ENCODE measurements at regions not wholly inside any gene's neighbourhood (a gene's known extent, or its start where the extent isn't known, plus 50 kb on each side); places are given as distances from the start of the nearest gene placed in this dataset.
A peak's percentile ranks its signal among the peaks of the same experiment; 100 is the strongest.

DNA sequence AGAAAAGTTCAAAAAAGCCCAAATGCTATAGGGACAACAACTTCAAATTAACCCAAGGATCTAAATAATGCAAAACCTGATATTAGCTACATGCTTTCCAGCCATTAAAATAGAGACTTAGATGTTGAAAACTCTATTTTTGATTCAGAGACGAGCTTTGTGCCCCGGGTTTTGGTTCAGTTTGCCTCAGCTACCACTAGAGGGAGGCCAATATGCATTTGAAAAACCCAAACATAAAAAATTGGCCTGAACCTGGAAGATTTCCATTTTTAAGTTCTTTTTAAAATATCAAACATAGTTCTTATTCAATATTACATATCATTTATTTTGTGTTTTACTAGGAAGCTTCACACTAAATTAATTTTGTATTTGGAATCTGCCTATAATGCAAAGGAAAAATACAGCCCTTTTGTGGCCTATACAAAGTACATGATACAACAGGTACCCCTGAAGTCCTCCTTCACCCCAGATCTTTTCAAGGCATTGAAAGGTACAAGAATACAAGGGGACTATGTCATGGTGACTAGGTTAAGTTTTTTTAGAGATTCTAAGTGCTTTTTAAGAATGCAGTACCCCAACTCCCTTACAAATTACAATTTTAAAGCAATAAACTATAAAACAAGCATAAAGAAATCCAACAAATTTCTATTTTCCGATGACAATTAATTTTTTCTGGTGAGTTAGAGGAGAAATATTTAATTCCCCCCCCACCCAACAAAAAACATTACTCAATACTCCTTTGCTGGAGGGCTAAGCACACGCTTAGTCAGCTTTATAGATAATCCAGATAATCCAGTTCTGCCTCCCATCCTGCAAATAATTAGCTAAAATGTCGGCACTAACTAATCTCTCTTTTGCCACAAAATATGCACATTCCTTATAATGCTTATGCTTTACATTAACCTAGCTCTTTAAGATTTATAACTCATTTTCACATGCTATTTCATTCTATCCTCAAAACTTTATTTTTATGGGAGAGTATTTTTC lies 97.7 kb upstream of the PTPN13 start:
- H3K4me3 ChIP-seq (ENCODE audit: low read length): no peak overlapping the region
- TF ChIP-seq, protein P1, sequence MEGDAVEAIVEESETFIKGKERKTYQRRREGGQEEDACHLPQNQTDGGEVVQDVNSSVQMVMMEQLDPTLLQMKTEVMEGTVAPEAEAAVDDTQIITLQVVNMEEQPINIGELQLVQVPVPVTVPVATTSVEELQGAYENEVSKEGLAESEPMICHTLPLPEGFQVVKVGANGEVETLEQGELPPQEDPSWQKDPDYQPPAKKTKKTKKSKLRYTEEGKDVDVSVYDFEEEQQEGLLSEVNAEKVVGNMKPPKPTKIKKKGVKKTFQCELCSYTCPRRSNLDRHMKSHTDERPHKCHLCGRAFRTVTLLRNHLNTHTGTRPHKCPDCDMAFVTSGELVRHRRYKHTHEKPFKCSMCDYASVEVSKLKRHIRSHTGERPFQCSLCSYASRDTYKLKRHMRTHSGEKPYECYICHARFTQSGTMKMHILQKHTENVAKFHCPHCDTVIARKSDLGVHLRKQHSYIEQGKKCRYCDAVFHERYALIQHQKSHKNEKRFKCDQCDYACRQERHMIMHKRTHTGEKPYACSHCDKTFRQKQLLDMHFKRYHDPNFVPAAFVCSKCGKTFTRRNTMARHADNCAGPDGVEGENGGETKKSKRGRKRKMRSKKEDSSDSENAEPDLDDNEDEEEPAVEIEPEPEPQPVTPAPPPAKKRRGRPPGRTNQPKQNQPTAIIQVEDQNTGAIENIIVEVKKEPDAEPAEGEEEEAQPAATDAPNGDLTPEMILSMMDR (conservative IDR thresholded peaks at IDR 0.05; ENCODE audit: low read depth, low read length): peak; percentile 94
- peak; percentile 71 for DNase-seq (ENCODE audit: low read depth)

DNA sequence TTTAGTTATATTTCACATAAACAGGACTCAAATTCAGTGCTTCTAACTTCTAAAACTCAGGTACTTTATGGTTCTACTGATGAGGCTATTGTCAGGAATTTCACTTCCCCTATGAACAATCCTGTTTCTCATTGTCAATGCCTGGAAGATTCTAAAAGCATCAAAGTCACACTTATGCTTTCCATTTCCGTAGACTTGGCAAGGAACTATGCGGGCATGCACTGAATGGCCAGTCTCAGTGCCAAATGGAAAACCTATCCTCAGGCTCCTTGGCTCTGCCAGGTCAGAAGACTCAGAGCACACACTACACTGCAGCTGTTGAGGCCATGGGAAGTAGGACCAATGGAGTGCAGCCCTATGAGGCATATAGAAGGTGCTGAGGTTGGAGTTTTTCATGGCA lies 97.0 kb upstream of the PTPN13 start:
- peak; percentile 48 for DNase-seq (ENCODE audit: low read depth)
- no peak overlapping the region for H3K4me3 ChIP-seq (ENCODE audit: low read length)
- TF ChIP-seq, protein P1 (conservative IDR thresholded peaks at IDR 0.05; ENCODE audit: low read depth, low read length): no peak

DNA sequence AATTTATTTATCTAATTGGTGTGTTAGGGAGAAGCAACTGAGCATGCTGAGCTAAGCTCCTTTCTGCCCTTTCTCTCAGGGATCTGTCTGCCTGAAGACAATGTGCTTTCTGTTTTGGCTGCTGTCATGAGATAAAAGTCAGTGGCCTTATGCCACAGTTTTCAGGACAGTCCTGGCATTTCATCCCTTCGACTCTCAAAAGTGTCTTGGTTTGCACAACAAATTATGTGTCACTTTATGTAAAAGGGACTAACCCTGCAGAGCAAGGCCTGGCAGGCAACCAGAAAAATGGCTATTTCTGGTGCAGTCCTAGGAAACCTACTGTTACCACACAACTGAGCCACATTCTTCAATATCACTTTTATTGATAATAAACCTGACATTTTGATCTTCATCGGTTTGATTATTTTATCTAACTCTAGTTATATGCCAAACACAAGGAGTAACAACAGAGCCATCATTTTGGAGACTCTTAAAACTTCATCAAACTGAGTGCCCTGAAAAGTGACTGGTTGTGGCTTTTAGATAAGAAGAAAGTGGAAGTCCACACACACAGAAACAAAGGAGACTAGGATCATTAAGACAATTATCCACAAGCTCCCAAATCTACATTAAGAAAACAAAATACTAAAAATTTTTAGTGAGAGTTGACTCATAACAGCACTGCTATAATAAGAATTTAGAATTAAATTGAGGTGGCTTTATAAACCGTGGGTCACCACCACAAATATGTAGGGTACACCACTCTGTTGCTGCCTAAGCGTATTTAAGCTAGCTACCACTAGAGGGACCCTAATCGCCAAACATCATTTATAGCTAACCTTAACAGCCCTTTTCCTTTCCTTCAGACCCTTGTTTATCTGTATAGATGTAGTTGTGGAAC lies 95.9 kb upstream of the PTPN13 start:
- TF ChIP-seq, protein P1 (conservative IDR thresholded peaks at IDR 0.05; ENCODE audit: low read depth, low read length): peak; percentile 84
- H3K4me3 ChIP-seq (ENCODE audit: low read length): no peak overlapping the region
- DNase-seq (ENCODE audit: low read depth): peak; percentile 41

DNA sequence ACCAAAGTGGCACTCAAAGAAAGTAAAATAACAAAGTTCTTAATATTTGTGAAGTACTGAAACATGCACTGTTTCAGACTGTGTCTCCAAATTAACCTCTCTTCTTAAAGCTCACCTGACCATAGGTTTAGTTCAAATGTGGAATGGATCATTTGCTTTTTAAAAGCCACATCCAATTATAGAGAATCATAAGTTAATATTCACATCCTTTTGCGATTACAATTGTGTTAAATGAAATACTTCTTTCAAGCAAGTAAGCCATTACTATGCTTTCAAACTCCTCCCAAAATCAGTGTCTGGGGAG lies 95.3 kb upstream of the PTPN13 start:
- TF ChIP-seq, protein P1 (conservative IDR thresholded peaks at IDR 0.05; ENCODE audit: low read depth, low read length): no peak
- H3K4me3 ChIP-seq (ENCODE audit: low read length): no peak overlapping the region
- DNase-seq (ENCODE audit: low read depth): no peak

DNA sequence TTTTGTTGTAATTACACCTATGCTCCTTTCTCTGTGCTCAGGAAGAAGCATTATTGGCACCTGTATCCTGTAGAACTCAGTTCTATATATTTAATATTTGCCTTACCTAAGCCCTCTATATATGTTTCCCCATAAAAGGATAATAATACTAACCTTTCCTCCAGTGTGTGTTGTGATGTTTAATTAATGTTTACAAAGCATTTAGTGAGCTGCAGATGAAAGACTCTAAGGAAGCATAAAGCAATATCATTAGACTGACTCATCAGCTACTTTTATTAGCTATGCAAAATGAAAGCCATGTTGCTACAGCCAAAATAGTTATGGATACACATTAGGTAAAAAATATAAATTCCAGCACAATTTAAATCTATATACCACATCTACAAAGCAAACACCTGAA lies 93.6 kb upstream of the PTPN13 start:
- no peak overlapping the region for H3K4me3 ChIP-seq (ENCODE audit: low read length)
- no peak for DNase-seq (ENCODE audit: low read depth)
- TF ChIP-seq, protein P1 (conservative IDR thresholded peaks at IDR 0.05; ENCODE audit: low read depth, low read length): no peak

DNA sequence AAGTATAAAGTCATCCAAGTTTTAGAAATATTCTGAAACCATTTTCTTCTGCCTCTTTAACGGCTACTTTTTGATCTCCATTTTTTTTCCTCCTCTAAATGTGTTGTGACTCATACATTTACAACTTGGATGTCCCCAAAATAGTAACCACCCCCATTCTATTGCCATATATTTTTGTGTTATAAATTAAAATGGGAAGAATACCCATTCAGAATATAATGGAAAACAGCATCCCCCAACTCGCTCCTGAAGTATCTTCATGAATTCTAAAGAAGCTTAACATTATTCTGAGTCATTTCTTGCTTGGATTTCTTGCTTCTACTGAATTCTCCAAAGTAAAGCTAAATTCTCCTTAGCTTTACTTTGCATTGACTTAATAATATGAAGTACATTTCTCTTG lies 92.0 kb upstream of the PTPN13 start:
- TF ChIP-seq, protein P1 (conservative IDR thresholded peaks at IDR 0.05; ENCODE audit: low read depth, low read length): no peak
- DNase-seq (ENCODE audit: low read depth): no peak
- no peak overlapping the region for H3K4me3 ChIP-seq (ENCODE audit: low read length)

All from retinal pigment epithelial cell (primary cell).